ENCODE measurements at regions not wholly inside any gene's neighbourhood (a gene's known extent, or its start where the extent isn't known, plus 50 kb on each side); places are given as distances from the start of the nearest gene placed in this dataset.

- TF ChIP-seq FOXA1 (IDR thresholded peaks at IDR 0.05) (no peak), BHLHE40 (IDR thresholded peaks at IDR 0.05; ENCODE audit: borderline replicate concordance) (no peak), FOXK2 (IDR thresholded peaks at IDR 0.05) (no peak), SP1 (IDR thresholded peaks at IDR 0.05) (no peak)
Observed at GRCh38 chr12:115511986-115512711, 765.3 kb downstream of the MED13L start.
